HEK293T (cell line): ENCODE measurements at regions not wholly inside any gene's neighbourhood (a gene's known extent, or its start where the extent isn't known, plus 50 kb on each side); places are given as distances from the start of the nearest gene placed in this dataset.

ENCODE experiments used
- CTCF ChIA-PET: fragments of 350-600 bp; formaldehyde crosslinking; extraction: SDS; loops from one replicate; lab custom pipeline; 2021; ENCODE audit warnings: antibody characterized with exemption, inconsistent platforms; lab: Yijun Ruan, JAX
- POLR2A ChIA-PET: fragments of 350-600 bp; formaldehyde crosslinking; extraction: SDS; loops from one replicate; lab custom pipeline; 2020; ENCODE audit warnings: antibody characterized with exemption, inconsistent platforms; lab: Yijun Ruan, JAX
- DNase-seq: peaks from one replicate; pipeline ENCODE4 v3.0.0; 2012; ENCODE audit warnings: mixed read lengths; ENCODE audit errors: extremely low spot score
- ARNT ChIP-seq: fragments of 450-650 bp; IDR thresholded peaks from 2 replicates; pipeline ENCODE4 v1.6.1; 2017; ENCODE audit warnings: mild to moderate bottlenecking
- BHLHE40 ChIP-seq: fragments of 450-650 bp; IDR thresholded peaks from 2 replicates; pipeline ENCODE4 v1.6.1; 2016; ENCODE audit warnings: mild to moderate bottlenecking, moderate library complexity, borderline replicate concordance
- CTBP1 ChIP-seq: fragments of 450-650 bp; IDR thresholded peaks from 2 replicates; pipeline ENCODE4 v1.6.1; 2016; ENCODE audit warnings: borderline replicate concordance
- ELF4 ChIP-seq: fragments of 450-650 bp; IDR thresholded peaks from 2 replicates; pipeline ENCODE4 v1.6.1; 2017; ENCODE audit warnings: antibody characterized with exemption
- FOXA1 ChIP-seq: fragments of 450-650 bp; IDR thresholded peaks from 2 replicates; pipeline ENCODE4 v1.6.1; 2016; ENCODE audit warnings: mild to moderate bottlenecking
- FOXK2 ChIP-seq: fragments of 450-650 bp; IDR thresholded peaks from 2 replicates; pipeline ENCODE4 v1.6.1; 2016; ENCODE audit warnings: mild to moderate bottlenecking
- FOXM1 ChIP-seq: fragments of 450-650 bp; IDR thresholded peaks from 2 replicates; pipeline ENCODE4 v1.6.1; 2017; ENCODE audit warnings: mild to moderate bottlenecking, borderline replicate concordance
- HDGF ChIP-seq: fragments of 450-650 bp; IDR thresholded peaks from 2 replicates; pipeline ENCODE4 v1.6.1; 2017; ENCODE audit warnings: antibody characterized with exemption, borderline replicate concordance
- L3MBTL2 ChIP-seq: fragments of 450-650 bp; conservative IDR thresholded peaks from 2 replicates; pipeline ENCODE4 v1.6.1; 2016; ENCODE audit warnings: mild to moderate bottlenecking
- LEF1 ChIP-seq: fragments of 450-650 bp; IDR thresholded peaks from 2 replicates; pipeline ENCODE4 v1.6.1; 2017; ENCODE audit warnings: mild to moderate bottlenecking, borderline replicate concordance
- NFRKB ChIP-seq: fragments of 450-650 bp; IDR thresholded peaks from 2 replicates; pipeline ENCODE4 v1.6.1; 2016; ENCODE audit warnings: mild to moderate bottlenecking, moderate library complexity
- PKNOX1 ChIP-seq: fragments of 450-650 bp; IDR thresholded peaks from 2 replicates; pipeline ENCODE4 v1.6.1; 2016
- SP1 ChIP-seq: fragments of 450-650 bp; IDR thresholded peaks from 2 replicates; pipeline ENCODE4 v1.6.1; 2017
- SUZ12 ChIP-seq: fragments of 450-650 bp; IDR thresholded peaks from 2 replicates; pipeline ENCODE4 v1.6.1; 2016; ENCODE audit warnings: mild to moderate bottlenecking
- TARDBP ChIP-seq: fragments of 450-650 bp; IDR thresholded peaks from 2 replicates; pipeline ENCODE4 v1.6.1; 2016
- ZNF384 ChIP-seq: fragments of 450-650 bp; IDR thresholded peaks from 2 replicates; pipeline ENCODE4 v1.6.1; 2016

- CTCF ChIA-PET = no interaction called here
- no peak for TF ChIP-seq L3MBTL2
- POLR2A ChIA-PET = no interaction called here
- DNase-seq = no peak
Measured at GRCh38 chr5:13317654-13318053, 626.8 kb downstream of the DNAH5 start.

DNA sequence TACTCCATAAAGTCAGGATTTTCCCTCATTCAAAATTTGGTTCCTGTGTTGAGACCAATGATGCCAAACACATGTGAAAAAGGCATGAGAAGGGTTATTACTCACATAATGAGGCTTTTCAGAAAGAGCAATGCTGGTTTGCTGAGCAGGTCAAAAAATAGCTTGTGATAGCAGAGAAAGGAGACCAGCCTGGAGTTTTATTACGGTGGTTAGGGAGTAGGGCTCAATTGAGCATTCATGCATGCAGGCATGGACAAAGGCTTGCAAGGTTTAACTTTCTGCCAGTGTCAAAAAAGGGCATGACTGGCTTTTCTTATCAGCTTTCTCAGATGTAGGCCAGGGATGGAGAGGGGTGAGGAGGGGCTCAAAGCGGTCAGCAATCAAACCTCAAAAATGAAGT is 628.3 kb downstream of the DNAH5 start:
- DNase-seq = no peak
- ChIA-PET CTCF (no interaction called here), POLR2A (no interaction called here)
- no peak for TF ChIP-seq ZNF384
- no peak for TF ChIP-seq LEF1
- no peak for TF ChIP-seq PKNOX1
- TF ChIP-seq ELF4 = no peak
- no peak for TF ChIP-seq CTBP1
- TF ChIP-seq ARNT = no peak
- TF ChIP-seq L3MBTL2 = no peak
- TF ChIP-seq SUZ12 = no peak

GRCh38 chr5:13307480-13307879 is 637.0 kb downstream of the DNAH5 start:
- ChIA-PET POLR2A (no interaction called here), CTCF (no interaction called here)
- TF ChIP-seq SUZ12 = no peak
- no peak for TF ChIP-seq HDGF
- no peak for TF ChIP-seq CTBP1
- no peak for TF ChIP-seq SP1
- TF ChIP-seq ARNT = no peak
- TF ChIP-seq FOXM1 = no peak
- no peak for TF ChIP-seq NFRKB
- no peak for TF ChIP-seq FOXA1
- no peak for TF ChIP-seq L3MBTL2
- TF ChIP-seq FOXK2 = no peak
- no peak for TF ChIP-seq ZNF384
- TF ChIP-seq BHLHE40 = no peak
- no peak for TF ChIP-seq ELF4
- TF ChIP-seq PKNOX1 = no peak
- TF ChIP-seq LEF1 = no peak
- TF ChIP-seq TARDBP = no peak
- DNase-seq = no peak

- no peak for DNase-seq
- ChIA-PET CTCF (no interaction called here), POLR2A (no interaction called here)
- TF ChIP-seq HDGF (no peak), LEF1 (no peak), FOXK2 (no peak), BHLHE40 (no peak), FOXA1 (no peak), L3MBTL2 (no peak)
Measured at GRCh38 chr5:13303445-13303844, 641.0 kb downstream of the DNAH5 start.

DNA sequence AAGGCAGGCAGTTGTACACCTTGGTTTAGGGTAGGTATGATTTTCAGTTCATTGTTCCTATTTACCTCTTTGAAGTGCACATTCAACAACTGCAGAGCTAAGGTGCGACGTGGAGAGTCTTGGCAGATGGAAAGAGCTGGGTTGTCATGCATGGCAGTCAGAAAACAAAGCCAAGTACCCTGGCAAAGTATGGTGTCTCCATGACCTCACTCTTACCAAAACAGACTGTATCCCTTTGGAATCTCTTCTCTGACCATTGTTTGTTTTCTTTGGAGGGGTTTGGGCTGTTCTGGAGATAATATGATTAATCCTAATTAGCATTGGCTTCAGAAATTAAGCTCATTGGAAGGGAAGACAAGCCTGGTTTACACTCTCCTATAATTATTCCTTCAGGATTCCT is 665.7 kb downstream of the DNAH5 start:
- ChIA-PET CTCF (no interaction called here), POLR2A (no interaction called here)
- DNase-seq = no peak

DNA sequence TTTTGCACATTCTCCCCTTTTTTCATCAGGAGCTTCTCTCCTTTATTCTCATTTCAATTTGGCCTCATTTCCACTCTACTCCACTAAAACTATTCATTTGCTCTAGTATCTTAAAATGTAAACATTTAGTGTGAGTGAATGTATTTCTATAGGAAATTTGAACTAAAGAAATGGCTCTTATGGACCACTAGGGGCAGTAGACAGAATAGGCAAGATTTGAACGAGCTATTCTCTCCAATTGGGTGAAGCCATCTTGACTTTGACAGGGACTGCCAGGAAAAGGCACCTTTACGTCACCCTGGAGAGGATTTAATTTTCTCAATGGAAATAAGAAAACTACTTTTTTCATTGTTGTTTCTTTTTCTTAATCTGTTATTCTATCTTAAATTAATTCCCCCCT is 666.3 kb downstream of the DNAH5 start:
- POLR2A ChIA-PET = no interaction called here
- DNase-seq = peak; percentile 5
- CTCF ChIA-PET = no interaction called here
- TF ChIP-seq FOXM1 (no peak), FOXK2 (no peak), BHLHE40 (no peak), ZNF384 (no peak), LEF1 (no peak), SP1 (no peak), TARDBP (no peak), ARNT (no peak), ELF4 (no peak), SUZ12 (no peak), HDGF (no peak), FOXA1 (no peak)

More for the DNA sequence above, 665.7 kb downstream of the DNAH5 start:
- TF ChIP-seq TARDBP (no peak), HDGF (no peak), ELF4 (no peak), FOXM1 (no peak), ARNT (no peak), NFRKB (no peak), PKNOX1 (no peak), ZNF384 (no peak), SUZ12 (no peak), FOXA1 (no peak), LEF1 (no peak), FOXK2 (no peak)

DNA sequence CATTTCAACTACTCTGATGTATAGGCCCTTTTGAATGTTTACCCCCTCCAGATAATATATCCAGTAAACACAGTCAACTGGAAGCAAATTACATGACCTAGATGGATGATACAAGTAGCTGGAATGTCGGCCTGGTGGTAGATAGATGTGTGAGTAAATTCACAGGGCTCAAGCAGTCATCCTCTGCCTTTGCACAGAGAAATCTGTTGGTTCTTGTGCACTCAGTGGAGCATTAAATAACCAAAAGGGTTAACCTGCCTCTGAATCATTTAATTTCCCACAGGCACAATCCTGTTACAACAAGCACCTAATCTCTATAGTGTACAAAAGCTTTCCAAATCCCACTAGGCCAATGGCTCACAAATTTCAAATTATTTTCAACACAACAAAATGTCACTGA is 668.3 kb downstream of the DNAH5 start:
- DNase-seq = no peak
- POLR2A ChIA-PET = no interaction called here
- CTCF ChIA-PET = no interaction called here
- TF ChIP-seq HDGF (no peak), FOXA1 (no peak), SP1 (no peak), ARNT (no peak), ZNF384 (no peak), LEF1 (no peak)
